HG03565 (cell line): ENCODE measurements at regions not wholly inside any gene's neighbourhood (a gene's known extent, or its start where the extent isn't known, plus 50 kb on each side); places are given as distances from the start of the nearest gene placed in this dataset.
"Not testable (repeated sequence)": the region's sequence is repeated elsewhere in the genome, so short reads cannot be mapped to it uniquely, and the experiment has no call there.

Source experiments
- ATAC-seq: cut with Tn5 transposase; IDR thresholded peaks from one replicate; pipeline ENCODE4 v1.9.1; 2021; ENCODE audit warnings: mild to moderate bottlenecking, moderate library complexity; ENCODE audit not compliant: unreplicated experiment

- no peak for ATAC-seq
These were observed 191.7 kb upstream of the HSF2 start for GRCh38 chr6:122207794-122208193.

DNA sequence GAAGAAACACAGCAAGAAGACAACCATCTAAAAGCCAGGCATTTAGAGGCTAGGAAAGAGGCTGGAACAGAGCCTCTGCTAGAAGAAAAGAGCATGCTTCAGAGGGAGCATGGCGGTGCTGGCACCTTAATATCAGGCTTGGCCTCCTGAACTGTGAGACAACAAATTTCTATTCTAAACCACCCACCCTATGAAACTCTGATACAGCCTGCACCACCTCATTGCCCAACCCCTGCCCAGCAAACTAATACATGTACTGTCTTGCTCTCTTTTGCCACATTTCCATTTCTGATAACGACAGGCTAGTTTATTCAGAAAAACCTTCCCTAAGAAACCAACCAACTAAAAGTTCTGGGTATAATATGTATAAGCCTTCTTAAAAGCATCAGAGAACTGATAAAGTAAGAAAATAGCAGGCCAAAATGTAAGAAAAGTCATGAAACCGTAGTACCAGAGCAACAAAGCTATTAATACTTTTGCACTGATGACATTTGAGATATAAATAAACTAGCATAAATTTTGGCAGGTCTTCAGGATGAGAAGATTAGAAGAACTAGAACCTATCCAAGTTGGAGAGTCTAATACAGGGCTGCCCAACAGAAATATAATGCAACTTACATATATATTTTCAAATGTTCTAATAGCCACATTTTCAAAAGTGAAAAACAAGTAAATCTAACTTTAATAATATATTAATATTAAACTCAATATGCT is 184.7 kb upstream of the HSF2 start:
- no peak for ATAC-seq

DNA sequence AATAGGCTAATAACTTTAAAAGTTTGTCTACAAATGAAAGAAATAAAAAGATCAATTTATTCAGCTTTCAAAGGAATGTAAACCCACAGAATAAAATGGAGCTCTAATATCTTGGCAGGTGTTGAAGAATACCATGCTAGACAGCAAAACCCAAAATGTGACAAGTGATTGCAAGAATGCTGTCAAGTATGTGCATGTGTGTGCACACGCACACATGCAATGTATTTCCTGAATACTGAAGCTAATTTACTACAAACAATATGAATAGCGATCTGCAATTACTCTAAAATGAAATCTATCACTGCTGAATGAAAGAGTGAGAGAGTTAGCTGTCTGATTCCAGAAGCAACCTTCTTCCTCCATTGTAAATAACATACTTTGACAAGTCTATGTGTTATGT is 179.2 kb upstream of the HSF2 start:
- no peak for ATAC-seq

- no peak for ATAC-seq
These were observed 176.7 kb upstream of the HSF2 start for GRCh38 chr6:122222761-122223160.

DNA sequence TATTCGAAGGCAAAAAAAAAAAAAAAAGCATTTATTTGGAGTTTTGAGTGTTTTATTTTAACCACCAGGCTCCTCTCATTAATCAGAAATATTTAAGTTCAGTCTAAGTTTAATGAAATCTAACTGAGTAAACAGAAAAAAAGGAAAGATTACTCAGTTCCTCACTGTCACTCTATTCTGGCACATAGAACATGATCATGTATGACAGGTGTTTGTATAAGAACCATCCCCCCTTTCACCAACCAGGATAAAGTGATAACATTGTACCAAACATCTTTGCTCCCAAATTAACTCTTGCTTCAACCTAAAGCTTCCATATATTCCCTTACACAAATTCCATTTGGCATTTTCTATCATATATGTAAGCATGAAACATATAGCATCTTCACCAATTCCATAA is 176.2 kb upstream of the HSF2 start:
- no peak for ATAC-seq

- no peak for ATAC-seq
These were observed 160.6 kb upstream of the HSF2 start for GRCh38 chr6:122238861-122239260.

- no peak for ATAC-seq
These were observed 152.4 kb upstream of the HSF2 start for GRCh38 chr6:122246906-122247658.

GRCh38 chr6:122248001-122248669 is 151.3 kb upstream of the HSF2 start:
- ATAC-seq, result no peak

- no peak for ATAC-seq
These were observed 150.6 kb upstream of the HSF2 start for GRCh38 chr6:122248844-122249243.

- no peak for ATAC-seq
These were observed 140.6 kb upstream of the HSF2 start for GRCh38 chr6:122258839-122259238.

DNA sequence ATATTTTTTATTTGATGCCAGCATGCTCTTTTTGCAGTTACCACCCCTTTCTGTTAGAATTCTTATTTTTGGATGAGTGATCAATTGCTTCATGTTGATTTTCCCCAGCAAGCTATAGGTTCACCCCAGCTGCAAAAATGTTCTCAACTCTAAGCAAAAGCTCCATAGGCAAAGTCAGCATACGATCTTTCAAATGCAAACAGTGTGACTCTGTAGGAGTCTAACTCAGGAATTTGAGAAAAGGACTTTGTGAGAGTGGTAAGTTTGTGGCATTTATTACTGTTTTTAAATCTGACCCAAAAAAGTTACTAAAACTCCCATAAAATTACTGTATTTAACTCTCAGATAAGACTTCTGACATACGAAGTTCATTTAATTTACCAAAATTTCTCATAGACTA is 134.9 kb upstream of the HSF2 start:
- ATAC-seq, result no peak

DNA sequence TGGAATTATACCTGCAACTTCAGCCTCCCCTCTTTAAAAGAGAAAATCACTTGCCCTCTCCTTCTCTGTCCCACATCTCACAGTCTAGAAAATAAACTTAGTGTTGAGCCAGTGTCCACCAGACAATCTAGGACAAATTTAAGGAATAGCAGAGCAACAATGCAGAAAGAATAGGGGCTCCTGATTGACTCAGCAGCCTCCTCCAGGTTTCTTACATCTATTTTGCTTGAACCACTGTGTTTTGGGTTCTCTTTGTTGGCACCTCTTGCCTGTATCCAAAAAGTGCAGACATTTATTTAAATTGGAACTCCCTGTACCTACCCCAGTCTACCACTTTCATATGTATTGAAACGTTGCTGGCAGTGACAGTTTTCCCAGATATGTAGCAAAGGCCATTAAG is 133.7 kb upstream of the HSF2 start:
- no peak for ATAC-seq

DNA sequence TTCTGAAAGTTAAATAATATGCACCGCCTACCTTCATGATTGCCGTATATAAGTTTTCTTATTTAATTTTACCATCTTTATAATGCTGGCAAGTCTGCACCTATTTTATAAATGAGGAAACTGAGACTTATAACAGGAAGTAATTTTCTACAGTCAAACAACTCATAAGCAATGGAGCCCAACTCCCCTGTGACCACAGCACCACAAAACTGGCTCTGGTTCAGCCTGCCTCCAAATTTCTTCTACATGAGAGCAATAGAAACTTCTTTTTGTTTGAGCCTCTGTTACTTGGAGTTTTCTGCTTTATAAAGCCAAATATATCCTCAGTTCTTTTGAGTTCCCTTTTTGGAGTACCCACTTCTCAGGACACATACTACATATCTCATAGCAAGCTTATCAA is 131.1 kb upstream of the HSF2 start:
- no peak for ATAC-seq

DNA sequence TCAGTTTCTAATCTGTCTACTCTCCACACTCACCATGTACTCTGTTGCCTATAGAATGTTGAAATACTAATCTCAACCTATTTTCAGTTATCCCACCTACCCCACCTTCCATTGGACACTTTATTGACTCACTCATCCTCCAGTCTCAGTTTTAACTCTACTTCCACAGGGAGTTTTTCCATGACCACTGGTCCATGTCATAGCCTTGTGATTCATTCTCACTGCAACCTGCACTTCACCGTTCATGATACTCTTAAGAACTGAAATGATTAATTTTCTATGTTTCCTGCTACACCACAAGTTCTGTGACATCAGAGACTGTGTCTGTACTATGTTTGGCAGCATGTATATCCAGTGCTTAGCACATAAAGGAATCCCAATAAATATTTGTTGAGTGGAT is 122.8 kb upstream of the HSF2 start:
- ATAC-seq, result no peak

DNA sequence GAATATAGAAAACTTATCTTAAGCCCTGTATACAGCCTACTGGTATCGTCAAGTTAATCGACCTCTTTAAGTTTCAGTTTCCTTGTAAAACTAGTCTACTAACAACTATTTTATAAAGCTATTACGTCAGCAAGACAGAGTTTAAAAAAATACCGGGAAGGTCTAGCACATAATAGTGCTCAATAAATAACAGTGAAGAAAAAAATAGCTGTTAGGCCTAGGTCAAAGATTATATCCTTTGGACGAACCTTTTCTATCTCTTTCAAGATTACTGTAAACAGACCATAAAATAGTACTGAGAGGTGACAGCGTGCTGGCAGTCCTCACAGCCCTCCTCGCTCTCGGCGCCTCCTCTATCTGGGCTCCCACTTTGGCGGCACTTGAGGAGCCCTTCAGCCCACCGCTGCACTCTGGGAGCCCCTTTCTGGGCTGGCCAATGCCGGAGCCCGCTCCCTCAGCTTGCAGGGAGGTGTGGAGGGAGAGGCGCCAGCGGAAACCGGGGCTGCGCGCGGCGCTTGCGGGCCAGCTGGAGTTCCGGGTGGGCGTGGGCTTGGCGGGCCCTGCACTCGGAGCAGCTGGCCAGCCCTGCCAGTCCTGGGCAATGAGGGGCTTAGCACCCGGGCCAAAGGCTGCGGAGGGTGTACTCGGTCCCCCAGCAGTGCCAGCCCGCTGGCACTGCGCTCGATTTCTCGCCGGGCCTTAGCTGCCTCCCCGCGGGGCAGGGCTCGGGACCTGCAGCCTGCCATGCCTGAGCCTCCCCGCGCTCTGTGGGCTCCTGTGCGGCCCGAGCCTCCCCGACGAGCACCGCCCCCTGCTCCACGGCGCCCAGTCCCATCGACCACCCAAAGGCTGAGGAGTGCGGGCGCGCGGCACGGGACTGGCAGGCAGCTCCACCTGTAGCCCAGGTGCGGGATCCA is 119.1 kb upstream of the HSF2 start:
- ATAC-seq, result not testable (repeated sequence)

- no peak for ATAC-seq
These were observed 115.6 kb upstream of the HSF2 start for GRCh38 chr6:122283884-122284283.

DNA sequence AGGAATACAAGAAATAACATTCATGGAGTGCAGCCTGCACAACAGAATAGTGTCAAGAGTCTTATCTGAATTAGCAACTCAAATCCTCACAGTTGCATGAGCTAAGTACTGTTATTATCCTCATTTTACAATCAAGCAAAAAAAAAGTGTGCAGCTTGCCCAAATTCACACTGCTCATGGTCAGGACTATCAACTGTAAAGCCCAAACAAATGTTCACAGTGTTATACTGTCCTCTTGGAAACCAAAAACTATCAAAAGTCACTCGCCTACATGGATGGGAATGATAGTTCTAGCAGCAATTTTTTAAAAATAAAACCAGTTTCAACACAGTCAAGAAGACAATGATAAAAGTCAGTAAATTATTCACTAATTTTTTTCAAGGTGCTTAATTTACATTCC is 114.6 kb upstream of the HSF2 start:
- ATAC-seq, result no peak

DNA sequence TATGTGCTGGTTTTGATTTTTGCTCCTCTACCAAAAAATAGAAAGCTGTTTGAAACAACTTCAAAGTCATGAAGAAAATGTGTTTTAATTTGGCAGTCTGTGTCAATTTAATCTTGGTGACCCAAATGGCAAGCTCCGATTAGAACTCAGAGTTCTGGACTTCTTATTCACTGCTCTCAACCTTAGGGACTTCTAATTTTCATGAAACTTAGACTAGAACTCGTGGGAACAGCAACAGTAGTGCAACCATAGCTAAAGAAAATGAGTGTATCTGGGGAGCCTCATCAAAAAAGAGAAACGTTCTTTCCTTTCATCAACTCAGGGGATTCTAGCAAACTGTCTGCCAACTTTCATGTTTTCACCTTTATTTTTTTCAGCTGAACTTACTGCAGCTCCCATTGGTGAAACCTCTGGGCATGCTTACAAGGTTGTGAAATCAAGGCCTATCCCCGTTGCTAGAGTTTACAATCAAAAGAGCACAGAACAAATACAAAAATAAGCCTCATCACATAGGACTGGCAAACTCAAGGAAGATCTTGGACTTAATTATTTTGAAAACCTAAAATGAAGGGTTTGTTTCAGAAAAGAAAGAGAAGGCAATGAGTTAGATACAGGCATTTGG is 114.0 kb upstream of the HSF2 start:
- ATAC-seq, result no peak

DNA sequence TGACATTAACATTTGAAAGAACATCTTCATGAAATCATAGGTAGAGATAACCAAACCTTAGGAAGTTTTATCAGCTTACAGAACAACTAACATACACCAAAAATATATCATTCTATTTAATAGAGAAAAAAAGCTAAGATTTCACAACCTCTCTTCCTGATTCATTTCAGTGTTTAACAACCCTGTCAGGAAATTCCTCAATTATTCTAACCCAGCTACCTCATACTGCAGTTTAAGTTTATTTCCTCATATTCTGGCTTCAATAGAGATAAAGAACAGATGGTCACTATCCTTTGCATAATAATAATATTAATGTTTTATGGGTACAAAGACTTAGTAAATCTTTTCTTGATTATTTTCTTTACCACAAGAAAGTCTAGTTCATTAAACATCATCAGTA is 112.9 kb upstream of the HSF2 start:
- ATAC-seq, result no peak

DNA sequence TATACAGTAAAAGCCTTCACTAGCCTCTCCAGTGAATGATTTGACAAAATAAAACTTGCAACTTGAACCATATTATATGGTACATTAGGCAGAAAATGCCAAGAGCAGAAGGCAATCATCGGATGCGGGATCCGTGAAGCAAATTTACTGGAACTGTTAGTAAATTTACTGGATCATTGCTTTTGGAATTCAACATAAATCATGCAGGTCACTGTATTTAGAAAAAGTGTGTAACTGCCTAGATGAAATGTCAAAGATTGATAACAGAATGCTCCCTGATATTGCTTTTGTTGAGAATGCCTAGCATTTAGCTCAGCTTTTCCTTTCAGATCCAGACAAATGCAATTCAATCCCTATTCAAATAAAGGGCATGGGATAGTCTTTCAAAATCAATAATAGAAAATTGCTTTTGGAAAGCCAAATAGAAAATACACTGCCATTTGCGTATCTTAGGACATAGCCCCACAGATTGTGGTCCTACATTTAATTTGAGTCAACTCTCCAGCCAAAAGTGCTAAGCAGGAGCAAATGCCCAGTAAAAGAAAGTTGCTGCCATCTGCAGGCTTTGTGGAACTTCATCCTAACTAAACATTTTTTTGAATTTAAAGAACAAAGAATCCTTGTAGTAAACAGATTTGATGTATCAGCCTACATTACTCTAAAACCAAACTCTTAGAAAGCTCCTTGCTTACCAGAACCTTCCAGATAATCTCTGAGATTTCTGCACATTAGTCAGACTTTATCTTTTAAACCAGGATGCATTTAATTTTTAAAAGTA is 109.5 kb upstream of the HSF2 start:
- no peak for ATAC-seq
